Smooth muscle cell (in vitro differentiated cells): ENCODE measurements at regions not wholly inside any gene's neighbourhood (a gene's known extent, or its start where the extent isn't known, plus 50 kb on each side); places are given as distances from the start of the nearest gene placed in this dataset.

Experiments
- DNase-seq: peaks from one replicate; lab custom pipeline; 2025; ENCODE audit not compliant: unreplicated experiment; lab: John Stamatoyannopoulos, UW
- H2AFZ ChIP-seq: fragments of 200-600 bp; sonication (generic); 2 replicates; pipeline ENCODE4 v1.6.0; 2016; ENCODE audit warnings: antibody characterized with exemption, low read depth, mild to moderate bottlenecking
- H3F3A ChIP-seq: fragments of 200-600 bp; sonication (generic); 2 replicates; pipeline ENCODE4 v1.6.0; 2017; ENCODE audit warnings: antibody characterized with exemption, low read depth
- H3K27ac ChIP-seq: fragments of 200-600 bp; sonication (generic); 2 replicates; pipeline ENCODE4 v1.5.1; 2016; ENCODE audit warnings: low read depth, mild to moderate bottlenecking
- H3K27me3 ChIP-seq: fragments of 200-600 bp; sonication (generic); 2 replicates; pipeline ENCODE4 v1.6.1; 2016; ENCODE audit warnings: low read depth, mild to moderate bottlenecking
- H3K36me3 ChIP-seq: fragments of 200-600 bp; sonication (generic); 2 replicates; pipeline ENCODE4 v1.5.1; 2016; ENCODE audit warnings: low read depth
- H3K4me1 ChIP-seq: fragments of 200-600 bp; sonication (generic); 2 replicates; pipeline ENCODE4 v1.5.1; 2016; ENCODE audit warnings: low read depth
- H3K4me2 ChIP-seq: fragments of 200-600 bp; sonication (generic); 2 replicates; pipeline ENCODE4 v1.6.0; 2016; ENCODE audit warnings: mild to moderate bottlenecking
- H3K4me3 ChIP-seq: fragments of 200-600 bp; sonication (generic); 2 replicates; pipeline ENCODE4 v1.5.1; 2016; ENCODE audit warnings: mild to moderate bottlenecking
- H3K79me2 ChIP-seq: fragments of 200-600 bp; sonication (generic); 2 replicates; pipeline ENCODE4 v1.6.0; 2016; ENCODE audit warnings: low read depth, mild to moderate bottlenecking
- H3K9ac ChIP-seq: fragments of 200-600 bp; sonication (generic); 2 replicates; pipeline ENCODE4 v1.6.0; 2016; ENCODE audit warnings: low read depth
- H3K9me3 ChIP-seq: fragments of 200-600 bp; sonication (generic); replicated peaks from 2 replicates; pipeline ENCODE4 v1.5.1; 2016; ENCODE audit warnings: low read depth
- H4K20me1 ChIP-seq: fragments of 200-600 bp; sonication (generic); 2 replicates; pipeline ENCODE4 v1.6.0; 2016; ENCODE audit warnings: low read depth
- CTCF ChIP-seq: fragments of 200-600 bp; sonication (generic); IDR thresholded peaks from 2 replicates; pipeline ENCODE4 v1.5.1; 2017; ENCODE audit warnings: borderline replicate concordance, mild to moderate bottlenecking, antibody characterized with exemption; ENCODE audit not compliant: insufficient read depth, poor library complexity, severe bottlenecking
- WGBS: methylation state at CpG from one replicate; pipeline ENCODE4 v1.1.7; 2016; ENCODE audit warnings: low lambda C conversion rate; 5-methylcytosine and 5-hydroxymethylcytosine counted together

DNA sequence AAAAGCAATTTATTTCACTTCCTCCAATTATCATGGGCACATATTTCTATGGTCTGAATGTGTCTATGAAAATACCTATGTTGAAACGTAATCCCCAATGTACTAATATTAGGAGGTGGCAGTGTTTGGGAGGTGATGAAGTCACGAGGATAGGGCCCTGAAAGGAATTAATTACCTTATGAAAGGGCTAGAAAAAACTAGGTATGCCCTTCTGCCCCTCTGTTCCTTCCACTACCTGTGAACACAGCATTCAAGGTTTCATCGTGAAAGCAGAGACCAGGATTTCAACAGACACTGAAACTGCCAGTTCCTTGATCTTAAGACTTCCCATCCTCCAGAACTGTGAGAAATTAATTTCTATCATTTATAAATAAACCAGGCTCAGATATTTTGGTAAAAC lies 1037.1 kb upstream of the C9orf72 start:
- WGBS, result 76% methylated on average over 3 of the region's 3 CpGs
- Histone ChIP-seq H3K27ac (no peak overlapping the region), H3K4me3 (no peak overlapping the region), H3K27me3 (no peaks in the 10 kb centered on the region), H2AFZ (no peak overlapping the region), H3K9me3 (no peaks in the 10 kb centered on the region), H3K79me2 (no peaks in the 10 kb centered on the region), H3K4me2 (no peak overlapping the region), H3K4me1 (no peaks in the 10 kb centered on the region), H3K36me3 (no peaks in the 10 kb centered on the region), H3K9ac (no peak overlapping the region), H4K20me1 (no peaks in the 10 kb centered on the region), H3F3A (no peaks in the 10 kb centered on the region)
- no peak for DNase-seq
- TF ChIP-seq CTCF, result no peak

DNA sequence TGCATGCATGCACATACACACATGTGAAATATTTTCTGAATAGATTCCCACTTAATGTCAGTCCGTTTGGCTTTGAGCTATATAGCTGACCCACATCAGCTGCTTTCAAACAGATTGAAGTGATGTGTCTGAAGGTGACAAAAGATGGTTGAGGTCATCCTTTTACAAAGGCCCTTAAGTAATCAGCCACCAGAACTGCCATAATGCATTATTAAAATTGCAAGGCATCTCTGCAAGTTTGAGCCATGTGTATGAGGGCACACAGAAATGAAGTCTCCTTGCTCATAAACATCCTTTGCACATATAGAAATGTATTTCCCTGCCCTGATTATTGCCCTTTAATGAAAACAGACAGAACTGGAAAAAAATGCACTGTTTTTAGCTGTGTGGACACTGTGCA lies 1043.0 kb upstream of the C9orf72 start:
- no peaks in the 10 kb centered on the region for H3K4me1 ChIP-seq
- no peaks in the 10 kb centered on the region for H4K20me1 ChIP-seq
- H3K4me2 ChIP-seq, result no peak overlapping the region
- no peaks in the 10 kb centered on the region for H3K27me3 ChIP-seq
- H3F3A ChIP-seq, result no peaks in the 10 kb centered on the region
- H3K27ac ChIP-seq, result no peak overlapping the region
- H2AFZ ChIP-seq, result no peak overlapping the region
- no peaks in the 10 kb centered on the region for H3K36me3 ChIP-seq
- no peak for TF ChIP-seq CTCF
- no peaks in the 10 kb centered on the region for H3K9me3 ChIP-seq
- no peak for DNase-seq
- H3K79me2 ChIP-seq, result no peaks in the 10 kb centered on the region
- 79% methylated on average over 1 of the region's 1 CpG for WGBS
- no peak overlapping the region for H3K9ac ChIP-seq
- H3K4me3 ChIP-seq, result no peak overlapping the region

GRCh38 chr9:28620011-28620410 lies 1046.7 kb upstream of the C9orf72 start:
- H3K4me1 ChIP-seq, result no peaks in the 10 kb centered on the region
- H3K27me3 ChIP-seq, result no peaks in the 10 kb centered on the region
- H3K79me2 ChIP-seq, result no peaks in the 10 kb centered on the region
- no peak overlapping the region for H3K9ac ChIP-seq
- no peak overlapping the region for H2AFZ ChIP-seq
- no peaks in the 10 kb centered on the region for H3K36me3 ChIP-seq
- no peak overlapping the region for H3K4me3 ChIP-seq
- H3F3A ChIP-seq, result no peaks in the 10 kb centered on the region
- 84% methylated on average over 1 of the region's 1 CpG for WGBS
- no peaks in the 10 kb centered on the region for H4K20me1 ChIP-seq
- H3K27ac ChIP-seq, result peak overlapping the region; percentile 35
- TF ChIP-seq CTCF, result no peak
- H3K9me3 ChIP-seq, result no peaks in the 10 kb centered on the region
- no peak overlapping the region for H3K4me2 ChIP-seq
- no peak for DNase-seq

DNA sequence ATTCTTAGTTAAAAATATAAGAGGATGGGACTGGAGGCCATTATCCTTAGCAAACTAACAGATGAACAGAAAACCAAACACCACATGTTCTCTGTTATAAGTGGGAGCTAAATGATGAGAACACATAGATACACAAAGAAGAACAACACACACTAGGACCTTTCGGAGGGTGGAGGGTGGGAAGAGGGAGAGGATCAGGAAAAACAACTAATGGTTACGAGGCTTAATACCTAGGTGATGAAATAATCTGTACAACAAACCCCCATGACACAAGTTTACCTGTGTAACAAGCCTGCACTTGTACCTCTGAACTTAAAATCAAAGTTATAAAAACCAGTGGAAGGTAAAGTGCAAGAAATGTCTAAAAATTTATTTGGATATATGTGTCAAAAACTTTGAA lies 1047.4 kb upstream of the C9orf72 start:
- Histone ChIP-seq H3K79me2 (no peaks in the 10 kb centered on the region), H3K4me2 (no peak overlapping the region), H3K9ac (no peak overlapping the region), H3K9me3 (no peaks in the 10 kb centered on the region), H3F3A (no peaks in the 10 kb centered on the region), H3K36me3 (no peaks in the 10 kb centered on the region), H3K4me1 (no peaks in the 10 kb centered on the region), H2AFZ (no peak overlapping the region), H3K27me3 (no peaks in the 10 kb centered on the region), H3K4me3 (no peak overlapping the region), H3K27ac (peak overlapping the region; percentile 35), H4K20me1 (no peaks in the 10 kb centered on the region)
- 80% methylated on average over 2 of the region's 2 CpGs for WGBS
- no peak for DNase-seq
- TF ChIP-seq CTCF, result no peak
